Endometrium (tissue), 2 donors: ENCODE measurements at regions not wholly inside any gene's neighbourhood (a gene's known extent, or its start where the extent isn't known, plus 50 kb on each side); places are given as distances from the start of the nearest gene placed in this dataset.
"Not testable (repeated sequence)": the region's sequence is repeated elsewhere in the genome, so short reads cannot be mapped to it uniquely, and the experiment has no call there.

Experiments used
- FAIRE-seq: peaks from 2 replicates; lab custom pipeline; 2012; peaks lifted over from hg19 to GRCh38; lab: Jason Lieb, UNC
- donor health status: control.
- donor health status: control.

DNA sequence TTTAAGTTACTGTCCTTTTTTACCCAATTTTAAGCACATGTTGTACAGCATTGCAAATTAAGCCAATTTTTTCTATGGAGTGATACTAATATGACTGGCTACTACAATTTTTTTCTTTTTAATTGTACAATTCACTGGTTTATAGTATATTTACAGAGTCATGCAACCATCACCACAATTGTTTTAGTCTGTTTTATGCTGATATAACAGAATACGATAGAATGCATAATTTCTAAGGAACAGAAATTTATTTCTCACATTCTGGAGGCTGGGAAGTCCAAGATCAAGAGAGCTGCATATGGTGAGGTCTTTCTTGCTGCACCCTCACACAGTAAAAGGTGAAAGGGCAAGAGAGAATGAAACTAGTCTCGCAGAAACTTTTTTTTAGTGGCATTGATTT, 125.3 kb downstream of the GLUD2 start:
- FAIRE-seq: no peak

DNA sequence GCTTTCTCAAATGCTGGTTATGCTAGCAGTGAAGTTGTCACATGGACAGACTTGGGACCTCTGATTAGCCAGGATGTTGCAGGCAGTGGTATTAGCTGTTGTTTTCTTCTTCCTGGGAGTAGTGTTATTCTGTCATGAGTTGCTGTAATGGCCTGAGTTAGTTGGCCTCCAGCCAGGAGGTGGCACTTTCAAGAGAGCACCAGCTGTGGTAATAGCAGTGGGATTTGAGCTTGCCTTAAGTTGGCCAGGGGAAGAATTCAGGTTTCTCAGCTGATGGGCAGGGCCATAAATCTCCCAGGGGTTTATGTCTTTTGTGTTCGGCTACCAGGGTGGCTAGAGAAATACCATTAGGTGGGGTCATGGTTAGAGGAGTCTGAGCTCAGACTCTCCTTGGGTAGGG, 132.6 kb downstream of the GLUD2 start:
- no peak for FAIRE-seq

DNA sequence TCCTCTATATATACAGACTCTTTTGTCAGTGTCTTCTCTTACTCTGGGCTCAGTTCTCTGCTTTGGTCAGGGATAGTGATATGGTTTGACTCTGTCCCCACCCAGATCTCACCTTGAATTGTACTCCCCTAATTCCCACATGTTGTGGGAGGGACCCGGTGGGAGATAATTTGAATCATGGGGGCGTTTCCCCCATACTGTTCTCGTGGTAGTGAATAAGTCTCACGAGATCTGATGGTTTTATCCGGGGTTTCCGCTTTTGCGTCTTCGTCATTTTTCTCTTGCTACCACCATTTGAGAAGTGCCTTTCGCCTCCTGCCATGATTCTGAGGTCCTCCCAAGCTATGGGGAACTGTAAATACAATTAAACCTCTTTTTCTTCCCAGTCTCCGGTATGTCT, 144.4 kb downstream of the GLUD2 start:
- no peak for FAIRE-seq

DNA sequence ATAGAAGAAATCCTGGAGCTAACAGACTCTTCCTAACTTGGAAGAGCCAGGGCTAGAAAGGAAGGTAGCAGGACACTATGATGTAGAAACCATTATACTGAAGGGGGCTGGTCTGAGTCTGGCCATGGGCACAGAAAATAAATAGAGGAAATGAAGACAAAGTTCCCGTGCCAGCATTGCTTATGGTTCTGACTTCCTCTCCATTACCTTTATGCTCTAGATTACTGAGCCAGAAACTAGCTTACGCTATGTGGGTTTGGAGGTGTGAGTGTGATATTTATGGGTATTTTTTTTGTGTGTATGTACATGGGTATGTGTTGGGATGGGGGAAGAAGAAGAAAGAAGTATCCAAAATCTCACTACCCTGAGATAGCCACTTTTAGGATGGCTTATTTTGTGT, 148.3 kb downstream of the GLUD2 start:
- no peak for FAIRE-seq

DNA sequence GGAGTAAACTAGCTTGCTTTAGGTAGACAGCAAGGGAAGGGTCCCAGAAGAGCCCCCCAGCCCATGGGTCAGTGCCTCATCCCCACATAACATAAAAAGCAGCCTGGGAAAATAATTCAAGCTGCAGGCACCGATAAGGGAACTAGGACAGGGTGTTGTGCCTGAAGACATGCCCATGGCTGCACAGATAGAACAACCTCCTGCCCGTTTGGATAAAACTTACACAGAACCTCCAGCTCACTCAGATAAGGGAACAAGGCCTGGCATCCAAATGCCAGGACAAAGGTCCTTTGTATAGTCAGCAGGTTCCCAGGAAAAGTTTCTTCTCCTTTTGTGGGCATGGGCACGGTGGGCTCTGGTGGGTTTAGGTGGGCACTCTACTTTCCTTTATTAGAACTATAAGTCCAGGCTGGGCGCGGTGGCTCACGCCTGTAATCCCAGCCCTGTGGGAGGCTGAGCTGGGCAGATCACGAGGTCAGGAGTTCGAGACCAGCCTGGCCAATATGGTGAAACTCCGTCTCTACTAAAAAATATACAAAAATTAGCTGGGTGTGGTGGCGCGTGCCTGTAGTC, 149.5 kb downstream of the GLUD2 start:
- not testable (repeated sequence) for FAIRE-seq

DNA sequence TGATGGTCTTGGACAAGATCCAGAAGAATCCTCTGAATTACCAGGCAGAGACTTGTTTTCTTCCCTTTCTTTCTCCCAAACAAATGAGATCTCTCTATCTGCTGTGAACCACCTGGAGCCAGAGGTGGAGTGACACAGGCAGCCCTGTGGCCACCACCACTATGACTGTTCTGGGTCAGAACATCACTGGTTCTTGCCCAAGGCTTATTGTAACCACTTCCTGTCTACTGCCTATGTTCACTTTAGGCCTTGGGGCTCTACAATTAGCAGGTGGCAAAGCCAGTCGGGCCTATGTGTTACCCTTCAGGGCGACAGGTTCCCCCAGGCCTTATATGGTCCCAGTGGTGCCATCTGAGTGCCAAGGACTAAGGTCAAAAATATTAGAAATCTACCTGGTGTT, 161.2 kb downstream of the GLUD2 start:
- no peak for FAIRE-seq

DNA sequence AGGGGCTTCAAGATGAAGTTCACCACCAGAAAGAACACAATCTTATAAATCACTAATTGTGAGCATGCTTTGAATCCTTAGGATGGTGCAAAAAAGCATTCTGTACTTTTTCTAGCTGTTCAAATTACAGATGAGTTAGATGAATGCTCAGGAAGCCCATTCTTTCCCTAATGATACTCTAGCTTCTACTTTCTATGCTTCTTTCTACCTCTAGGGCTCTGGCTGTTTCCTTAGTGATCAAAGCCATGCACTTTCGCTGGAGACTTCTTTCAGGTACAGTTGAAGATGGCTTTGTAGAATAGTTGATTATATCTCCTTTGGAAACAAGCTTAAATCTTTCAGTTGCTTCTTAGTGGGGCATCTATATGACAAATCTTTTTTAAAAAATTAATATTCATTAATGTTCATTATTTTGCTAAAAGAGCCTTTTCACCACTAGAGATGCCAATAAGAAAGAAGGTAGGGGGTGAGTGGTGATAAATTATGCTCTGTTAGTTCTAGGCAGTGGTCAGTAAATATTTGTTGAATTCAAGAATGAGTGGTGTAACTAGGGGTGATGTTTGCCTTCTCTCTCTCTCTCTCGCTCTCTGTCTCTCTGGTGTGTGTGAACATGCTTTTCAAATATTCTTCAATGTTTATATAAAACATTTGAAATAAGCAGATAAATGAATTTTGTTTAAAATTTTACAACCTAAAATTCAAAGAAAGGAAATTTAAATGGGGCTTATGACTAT, 169.4 kb downstream of the GLUD2 start:
- no peak for FAIRE-seq

DNA sequence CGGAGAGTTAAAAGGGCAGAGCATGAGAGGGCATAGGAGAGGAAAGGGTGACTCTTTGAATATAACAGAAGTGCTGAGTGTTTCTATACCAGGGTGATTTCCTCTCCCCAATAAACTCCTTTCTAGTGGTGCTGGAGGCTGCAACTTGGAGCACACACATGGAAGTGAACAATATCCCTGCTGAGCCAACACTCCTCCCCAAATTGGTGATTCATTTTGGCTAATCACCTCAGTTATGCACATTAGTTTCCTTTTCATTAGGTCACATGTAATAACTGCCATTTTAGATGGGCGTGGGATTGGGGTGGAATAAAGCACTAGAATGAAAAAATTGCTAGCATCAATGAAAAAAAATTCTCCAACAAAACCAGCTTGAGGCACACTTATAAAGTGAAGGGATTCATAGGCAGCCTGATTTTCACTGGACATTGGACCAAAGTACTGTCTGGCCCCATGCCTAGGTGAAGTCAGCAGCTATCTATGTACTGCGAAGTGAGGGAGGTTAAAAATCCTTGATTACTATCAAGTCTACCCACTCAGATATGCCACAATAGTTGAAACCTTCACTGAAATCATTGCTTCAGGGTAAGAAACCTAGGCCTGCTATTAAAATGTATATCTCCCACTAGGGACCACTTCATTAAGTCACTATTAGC, 174.0 kb downstream of the GLUD2 start:
- no peak for FAIRE-seq

DNA sequence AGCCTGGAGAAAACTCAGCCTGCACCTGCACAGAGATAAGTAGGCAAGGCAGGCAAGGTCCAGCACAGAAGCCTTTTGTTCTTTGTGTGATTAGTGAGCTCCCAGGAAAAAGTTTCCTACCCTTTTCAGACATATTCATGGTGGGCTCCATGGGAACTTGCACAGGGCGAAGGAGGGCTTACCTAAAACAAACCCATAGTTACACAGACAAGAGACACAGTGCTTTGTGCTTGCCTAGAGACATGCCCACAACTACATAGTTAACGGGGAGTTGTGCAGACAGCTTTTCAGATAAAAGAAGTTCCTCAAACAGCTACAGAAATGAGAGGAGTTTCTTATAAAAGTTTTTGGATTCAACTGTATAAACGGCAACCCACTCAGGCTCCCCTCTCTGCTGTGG, 180.5 kb downstream of the GLUD2 start:
- no peak for FAIRE-seq

DNA sequence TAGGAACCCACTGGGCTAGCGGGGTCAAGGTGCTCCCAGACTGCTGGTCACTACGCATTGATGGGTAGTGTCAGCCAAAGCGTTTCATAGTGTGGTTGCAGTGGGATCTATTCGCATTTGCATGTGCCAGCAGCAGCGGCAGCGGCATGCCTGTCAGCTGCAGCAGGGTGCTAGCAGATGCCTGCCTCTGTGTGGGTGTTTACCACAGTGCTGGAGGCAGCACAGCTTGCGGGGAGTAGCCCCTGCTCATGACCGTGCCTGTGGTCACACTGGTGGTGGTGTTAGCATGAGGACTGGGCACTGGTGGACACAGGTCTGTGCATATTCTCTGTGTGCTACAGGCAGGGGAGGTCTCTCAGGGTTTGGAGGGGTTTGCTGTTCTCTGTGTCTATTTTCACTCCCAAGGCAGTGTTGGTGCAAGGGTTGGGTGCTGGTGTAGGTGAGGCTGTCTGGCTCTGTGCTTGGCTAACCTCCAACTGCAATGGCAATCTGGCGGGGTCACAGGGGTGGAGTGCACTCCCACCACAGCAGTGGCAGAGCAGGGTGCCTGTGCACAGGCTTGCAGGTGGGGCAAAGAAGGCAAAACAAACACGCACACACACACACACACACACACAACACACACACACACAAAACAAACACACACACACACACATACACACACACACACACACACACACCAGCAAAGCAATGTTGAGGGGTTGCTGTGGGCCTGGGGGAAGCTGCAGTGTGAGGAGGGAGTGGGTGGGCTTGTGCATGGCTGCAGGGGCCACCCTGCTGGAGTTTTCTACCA, 184.4 kb downstream of the GLUD2 start:
- no peak for FAIRE-seq

DNA sequence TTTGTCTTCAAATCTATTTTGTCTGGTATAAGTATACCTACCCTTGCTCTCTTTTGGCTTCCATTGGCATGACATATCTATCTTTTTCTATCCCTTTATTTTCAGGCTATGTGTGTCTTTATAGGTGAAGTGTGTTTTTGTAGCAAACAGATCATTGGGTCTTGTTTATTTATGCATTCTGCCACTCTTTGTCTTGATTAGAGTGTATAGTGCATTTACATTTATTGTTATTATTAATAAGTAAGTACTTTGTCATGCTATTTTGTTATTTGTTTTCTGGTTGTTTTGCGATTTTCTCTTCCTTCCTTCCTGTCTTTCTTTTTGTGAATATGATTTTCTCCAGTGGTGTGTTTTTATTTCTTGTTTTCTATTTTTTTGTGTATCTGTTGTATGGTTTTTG, 188.6 kb downstream of the GLUD2 start:
- FAIRE-seq: no peak

DNA sequence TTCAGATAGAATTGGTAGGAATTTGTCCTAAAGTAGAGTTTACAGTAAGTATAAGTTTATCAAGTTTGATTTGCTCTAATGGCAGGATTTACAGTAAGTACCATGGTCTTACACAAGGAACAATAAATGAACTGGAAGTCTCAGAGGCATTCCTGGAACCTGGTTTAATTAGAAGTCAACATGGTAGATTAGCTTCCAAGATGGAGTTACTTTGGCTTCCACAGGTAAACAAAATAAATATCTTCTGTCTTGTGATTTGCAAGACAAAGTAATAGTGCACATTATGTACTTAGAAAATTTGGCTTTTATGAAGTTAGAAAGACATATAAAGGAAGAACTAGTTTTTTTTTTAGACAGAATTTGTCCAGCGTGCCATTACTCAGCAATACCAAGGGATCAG, 190.7 kb downstream of the GLUD2 start:
- no peak for FAIRE-seq

DNA sequence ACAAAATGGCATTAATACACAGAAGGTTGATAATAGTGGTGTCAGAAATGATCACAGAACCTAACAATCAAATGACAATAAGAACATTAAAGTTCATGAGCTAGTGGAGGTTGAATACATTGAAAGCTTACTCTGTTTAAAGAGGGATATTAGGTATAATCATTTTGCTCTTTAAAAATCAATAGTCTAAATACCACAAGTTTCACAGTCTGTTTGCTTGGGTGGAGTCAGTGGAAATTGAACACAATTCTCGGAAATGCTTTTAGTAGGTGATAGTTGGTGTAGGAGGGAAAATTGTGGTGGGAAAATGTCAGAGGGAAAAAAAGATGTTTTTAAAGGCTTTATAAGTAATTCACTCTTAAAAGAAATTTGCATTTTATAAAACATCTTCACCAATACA, 197.1 kb downstream of the GLUD2 start:
- FAIRE-seq: no peak

DNA sequence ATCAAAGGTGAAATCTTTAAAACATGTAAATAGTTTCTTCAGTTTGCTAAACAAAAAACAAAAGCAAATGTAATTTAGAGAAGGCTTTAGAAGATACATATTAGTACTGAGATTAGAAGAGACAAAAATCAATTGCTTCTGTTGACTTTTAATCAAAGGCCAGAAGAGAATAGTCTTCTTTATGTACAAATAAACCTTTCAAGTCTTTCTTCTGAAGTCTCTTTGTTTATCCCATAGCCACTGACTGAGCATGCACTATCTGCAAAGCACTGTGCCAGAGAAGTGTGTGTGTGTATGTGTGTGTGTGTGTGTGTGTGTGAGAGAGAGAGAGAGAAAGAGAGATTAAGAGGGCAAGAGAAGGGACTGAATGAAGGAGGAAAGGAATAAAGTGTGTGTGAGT, 198.4 kb downstream of the GLUD2 start:
- no peak for FAIRE-seq

DNA sequence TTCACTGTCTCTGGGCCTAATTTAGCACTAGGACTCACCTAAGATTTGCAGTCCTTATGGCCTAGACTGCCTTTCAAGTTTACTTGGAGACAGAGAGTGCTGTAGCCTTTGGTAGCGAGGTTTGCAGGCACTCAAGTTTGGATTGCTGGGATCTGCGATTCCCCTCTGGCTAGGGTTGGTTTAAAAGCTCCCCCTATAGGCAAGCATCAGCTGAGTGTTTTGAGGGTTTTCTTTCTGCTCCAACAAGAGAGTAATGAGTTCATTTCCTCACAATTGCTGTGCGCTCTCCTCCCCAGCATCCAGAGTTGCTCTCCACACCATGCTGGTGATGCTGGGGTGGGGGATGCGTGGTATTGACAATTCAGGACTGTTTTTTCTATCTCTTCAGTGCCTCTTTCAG, 206.9 kb downstream of the GLUD2 start:
- FAIRE-seq: no peak

DNA sequence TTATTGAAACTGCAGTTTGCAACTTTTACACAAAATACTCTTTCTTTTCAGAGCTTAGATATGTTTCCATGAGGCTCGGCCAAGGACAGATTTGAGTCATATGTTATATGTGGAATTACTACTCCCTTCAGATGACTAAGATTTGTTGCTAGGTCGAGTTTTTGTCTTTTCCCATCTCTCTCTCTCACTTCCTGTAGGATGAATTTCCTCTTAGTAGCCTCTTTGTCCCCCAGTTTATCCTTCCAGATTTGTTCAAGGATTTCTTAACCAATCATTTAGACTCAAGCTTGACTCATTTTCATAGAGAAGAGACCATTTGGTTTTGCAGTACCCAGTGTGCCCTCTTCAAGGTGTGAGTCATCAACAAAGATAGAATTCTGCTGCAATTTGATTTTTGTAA, 209.2 kb downstream of the GLUD2 start:
- no peak for FAIRE-seq

DNA sequence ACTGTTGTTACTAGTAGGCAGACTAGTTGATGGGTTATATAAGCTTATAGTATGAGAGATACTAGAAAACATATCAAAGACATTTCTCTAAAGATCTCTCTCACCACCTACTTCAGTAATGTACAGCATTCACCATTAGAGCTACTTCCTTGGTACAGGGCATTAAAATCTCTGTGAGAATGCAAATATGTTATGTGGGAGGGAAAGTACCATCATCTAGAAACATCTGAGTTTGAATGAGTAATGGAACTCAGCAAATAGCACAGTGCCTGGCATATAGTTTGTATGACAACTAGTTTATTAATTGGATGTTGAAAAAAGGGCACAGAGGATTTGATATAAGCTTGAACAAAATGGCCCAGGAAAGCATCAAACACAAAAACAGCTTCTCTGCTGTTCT, 211.1 kb downstream of the GLUD2 start:
- FAIRE-seq: no peak

DNA sequence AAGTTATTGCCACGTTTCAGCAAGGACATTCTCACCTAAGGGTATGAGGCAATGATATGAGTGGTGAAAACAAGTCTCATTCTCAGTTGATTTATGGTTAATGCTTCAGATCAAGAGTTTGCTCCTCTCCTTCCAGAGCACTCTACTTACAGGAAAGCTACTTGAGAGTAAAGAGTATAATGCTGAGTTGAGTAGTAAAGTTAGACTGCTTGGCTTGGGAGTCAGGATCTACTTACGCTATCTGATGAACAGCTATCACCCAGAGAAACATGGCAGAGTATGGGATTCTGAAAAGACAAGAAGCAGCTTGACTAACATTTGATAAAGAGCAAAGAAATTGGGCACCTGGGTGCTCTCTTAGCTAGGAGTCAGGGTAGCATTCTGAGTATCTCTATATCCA, 211.8 kb downstream of the GLUD2 start:
- no peak for FAIRE-seq

DNA sequence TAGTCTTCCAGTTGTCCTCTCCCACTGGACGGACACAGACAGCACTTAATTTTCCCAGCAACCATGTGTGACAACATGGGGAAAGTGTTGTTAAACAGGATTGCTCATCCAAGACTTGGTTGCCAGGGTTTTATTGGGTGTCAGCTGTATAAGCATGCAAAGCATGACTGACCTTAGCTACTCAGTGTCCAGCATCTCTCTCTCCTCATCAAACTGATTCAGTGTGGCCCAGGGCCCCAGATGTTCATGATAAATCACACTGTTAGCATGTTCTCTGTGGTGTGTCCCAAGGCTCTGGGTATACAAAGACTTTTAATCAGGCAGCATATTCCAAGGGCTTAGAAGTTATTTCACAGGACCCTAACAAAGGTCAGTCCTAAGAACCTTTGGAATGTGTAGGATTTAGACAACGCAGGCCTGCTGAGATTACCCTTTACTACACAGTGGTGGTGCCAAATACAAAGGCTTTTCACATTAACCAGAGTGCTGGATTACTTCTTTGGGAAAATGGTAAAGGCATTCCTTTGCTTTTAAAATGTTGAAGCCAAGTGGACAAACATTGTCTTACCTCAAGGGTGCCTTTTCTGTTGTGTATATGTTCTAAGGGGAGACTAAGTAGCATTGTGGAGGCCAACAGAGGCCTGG, 213.3 kb downstream of the GLUD2 start:
- no peak for FAIRE-seq

DNA sequence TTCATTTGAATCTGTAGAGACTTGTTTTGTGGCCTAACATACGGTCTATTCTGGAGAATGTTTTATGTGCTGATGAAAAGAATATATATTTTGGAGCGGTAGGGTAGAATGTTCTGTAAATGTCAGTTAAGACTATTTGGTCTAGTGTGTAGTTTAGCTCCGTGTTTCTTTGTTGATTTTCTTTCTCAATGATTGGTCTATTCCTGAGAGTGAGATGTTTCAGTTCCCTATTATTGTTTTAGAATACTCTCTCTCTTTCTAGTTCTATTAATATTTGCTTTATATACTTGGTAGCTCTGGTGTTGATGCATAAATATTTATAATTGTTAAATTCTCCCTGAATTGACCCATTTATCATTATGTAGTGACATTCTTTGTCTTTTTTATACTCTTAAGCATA, 236.5 kb downstream of the GLUD2 start:
- no peak for FAIRE-seq

DNA sequence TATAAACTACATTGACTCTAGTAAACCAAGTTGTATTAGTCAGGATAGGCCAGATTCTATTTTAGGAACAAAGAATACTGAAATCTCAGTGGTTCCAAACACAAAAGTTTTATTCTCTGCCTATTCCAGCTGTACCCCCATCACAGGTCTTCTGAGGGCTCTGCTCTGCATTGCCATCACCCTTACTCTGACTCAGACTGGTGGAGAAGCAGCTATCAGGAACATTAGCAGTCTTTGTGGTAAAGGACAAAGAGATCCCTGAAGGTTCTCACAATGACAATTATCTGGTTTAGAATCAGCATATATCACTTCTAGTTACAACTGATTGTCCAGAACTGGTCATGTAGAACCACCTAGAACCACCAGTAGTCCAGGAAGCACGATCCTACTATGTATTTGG, 251.1 kb downstream of the GLUD2 start:
- FAIRE-seq: no peak

DNA sequence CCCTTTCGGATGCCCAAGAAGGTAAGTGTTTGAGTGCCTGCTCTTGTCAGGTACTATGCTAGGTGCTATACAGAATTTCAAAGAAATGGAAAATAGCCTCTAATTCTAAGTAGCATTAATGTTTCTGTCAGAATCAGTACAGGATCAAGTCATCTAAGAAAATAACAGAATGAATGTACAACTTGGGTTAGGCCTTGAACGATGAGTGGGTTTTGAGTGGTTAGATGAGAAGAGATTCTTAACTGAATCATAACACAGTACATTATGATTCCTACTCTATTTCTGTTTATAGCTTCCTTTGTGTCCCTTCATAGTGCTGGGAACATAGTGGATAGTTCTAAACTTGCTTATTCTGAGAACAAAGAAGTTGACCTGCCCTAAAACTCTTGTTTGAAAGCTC, 253.9 kb downstream of the GLUD2 start:
- no peak for FAIRE-seq

DNA sequence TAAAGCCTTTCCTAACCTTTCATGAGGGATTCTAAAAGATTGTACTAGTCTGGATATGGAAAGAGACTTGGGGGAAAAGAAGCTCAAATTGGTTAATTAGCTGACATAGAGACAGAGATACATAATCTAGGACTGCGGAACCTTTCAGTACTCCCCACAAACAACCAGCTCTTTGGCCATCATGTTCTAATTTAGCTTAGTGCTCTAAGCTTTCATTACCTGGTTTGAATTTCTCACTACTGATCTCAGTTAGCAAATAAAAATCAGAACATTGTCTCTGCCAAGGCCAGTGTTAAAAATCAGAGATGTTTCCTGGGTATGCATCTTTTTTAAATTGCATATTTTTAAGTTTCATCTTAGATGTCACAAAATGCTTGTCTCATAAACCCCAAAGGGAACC, 254.4 kb downstream of the GLUD2 start:
- no peak for FAIRE-seq
